ENCODE measurements at regions not wholly inside any gene's neighbourhood (a gene's known extent, or its start where the extent isn't known, plus 50 kb on each side); places are given as distances from the start of the nearest gene placed in this dataset.

GRCh38 chr3:159182961-159183360, 381.1 kb downstream of the MFSD1 start:
- TF ChIP-seq, protein P1, sequence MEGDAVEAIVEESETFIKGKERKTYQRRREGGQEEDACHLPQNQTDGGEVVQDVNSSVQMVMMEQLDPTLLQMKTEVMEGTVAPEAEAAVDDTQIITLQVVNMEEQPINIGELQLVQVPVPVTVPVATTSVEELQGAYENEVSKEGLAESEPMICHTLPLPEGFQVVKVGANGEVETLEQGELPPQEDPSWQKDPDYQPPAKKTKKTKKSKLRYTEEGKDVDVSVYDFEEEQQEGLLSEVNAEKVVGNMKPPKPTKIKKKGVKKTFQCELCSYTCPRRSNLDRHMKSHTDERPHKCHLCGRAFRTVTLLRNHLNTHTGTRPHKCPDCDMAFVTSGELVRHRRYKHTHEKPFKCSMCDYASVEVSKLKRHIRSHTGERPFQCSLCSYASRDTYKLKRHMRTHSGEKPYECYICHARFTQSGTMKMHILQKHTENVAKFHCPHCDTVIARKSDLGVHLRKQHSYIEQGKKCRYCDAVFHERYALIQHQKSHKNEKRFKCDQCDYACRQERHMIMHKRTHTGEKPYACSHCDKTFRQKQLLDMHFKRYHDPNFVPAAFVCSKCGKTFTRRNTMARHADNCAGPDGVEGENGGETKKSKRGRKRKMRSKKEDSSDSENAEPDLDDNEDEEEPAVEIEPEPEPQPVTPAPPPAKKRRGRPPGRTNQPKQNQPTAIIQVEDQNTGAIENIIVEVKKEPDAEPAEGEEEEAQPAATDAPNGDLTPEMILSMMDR (IDR thresholded peaks at IDR 0.05; ENCODE audit: poor library complexity): no peak
- TF ChIP-seq EZH2 (IDR thresholded peaks at IDR 0.05; ENCODE audit: borderline replicate concordance) (no peak), EZH2phosphoT487 (IDR thresholded peaks at IDR 0.05; ENCODE audit: low read depth, severe bottlenecking, unreplicated experiment) (no peak)

Data from hepatocyte (in vitro differentiated cells).